ENCODE measurements at regions not wholly inside any gene's neighbourhood (a gene's known extent, or its start where the extent isn't known, plus 50 kb on each side); places are given as distances from the start of the nearest gene placed in this dataset.
A peak's percentile ranks its signal among the peaks of the same experiment; 100 is the strongest.

GRCh38 chr22:42217752-42218280 is 52.6 kb downstream of the TCF20 start:
- H3K27me3 Mint-ChIP-seq = no peaks in the 10 kb centered on the region
- H3K27ac Mint-ChIP-seq = peak overlapping the region; percentile 97
- no peak for DNase-seq
- H3K4me3 Mint-ChIP-seq = peak overlapping the region; percentile 84
- peaks cover 54% of the 10 kb centered on the region for H3K4me1 Mint-ChIP-seq
- H3K36me3 Mint-ChIP-seq (ENCODE audit: low read depth) = no peaks in the 10 kb centered on the region
- H3K9me3 ChIP-seq (ENCODE audit: control insufficient read depth, low read length, poor library complexity, severe bottlenecking) = no peaks in the 10 kb centered on the region
- peak; percentile 19 for ATAC-seq

- Mint-ChIP-seq H3K36me3 (ENCODE audit: low read depth) (no peaks in the 10 kb centered on the region), H3K27me3 (no peaks in the 10 kb centered on the region), H3K27ac (peak overlapping the region; percentile 97), H3K4me1 (peaks cover 48% of the 10 kb centered on the region), H3K4me3 (peak overlapping the region; percentile 84)
- DNase-seq = no peak
- ATAC-seq = peak; percentile 70
- no peaks in the 10 kb centered on the region for H3K9me3 ChIP-seq (ENCODE audit: control insufficient read depth, low read length, poor library complexity, severe bottlenecking)
These were observed 53.3 kb downstream of the TCF20 start for GRCh38 chr22:42217019-42217751.

- no peak for ATAC-seq
- Mint-ChIP-seq H3K4me1 (peaks cover 40% of the 10 kb centered on the region), H3K27me3 (no peaks in the 10 kb centered on the region), H3K27ac (peak overlapping the region; percentile 45), H3K4me3 (no peak overlapping the region), H3K36me3 (ENCODE audit: low read depth) (peaks cover 4% of the 10 kb centered on the region)
- H3K9me3 ChIP-seq (ENCODE audit: control insufficient read depth, low read length, poor library complexity, severe bottlenecking) = no peaks in the 10 kb centered on the region
- DNase-seq = no peak
These were observed 55.6 kb downstream of the TCF20 start for GRCh38 chr22:42214633-42215415.

- Mint-ChIP-seq H3K27ac (peak overlapping the region; percentile 89), H3K4me1 (peaks cover 48% of the 10 kb centered on the region), H3K36me3 (ENCODE audit: low read depth) (peaks cover 13% of the 10 kb centered on the region), H3K27me3 (no peaks in the 10 kb centered on the region), H3K4me3 (peak overlapping the region; percentile 76)
- peak; percentile 80 for ATAC-seq
- H3K9me3 ChIP-seq (ENCODE audit: control insufficient read depth, low read length, poor library complexity, severe bottlenecking) = no peaks in the 10 kb centered on the region
- DNase-seq = no peak
These were observed 62.1 kb downstream of the TCF20 start for GRCh38 chr22:42208362-42208761.

DNA sequence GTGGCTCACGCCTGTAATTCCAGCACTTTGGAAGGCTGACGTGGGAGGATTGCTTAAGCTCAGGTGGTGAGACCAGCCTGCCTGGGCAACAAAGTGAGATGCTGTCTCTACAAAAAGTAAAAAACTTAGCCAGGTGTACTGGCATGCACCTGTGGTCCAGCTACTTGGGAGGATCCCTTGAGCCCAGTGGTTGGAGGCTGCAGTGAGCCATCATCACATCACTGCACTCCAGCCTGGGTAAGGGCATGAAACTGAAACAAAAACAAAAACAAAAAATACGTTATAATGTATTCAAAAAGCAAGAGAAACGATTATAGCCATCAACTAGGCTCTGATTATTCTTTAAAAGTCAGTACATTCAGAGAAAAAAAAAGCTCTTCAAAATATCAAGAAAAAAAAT is 62.5 kb downstream of the TCF20 start:
- no peaks in the 10 kb centered on the region for H3K9me3 ChIP-seq (ENCODE audit: control insufficient read depth, low read length, poor library complexity, severe bottlenecking)
- Mint-ChIP-seq H3K36me3 (ENCODE audit: low read depth) (peaks cover 13% of the 10 kb centered on the region), H3K27ac (peak overlapping the region; percentile 89), H3K4me1 (peaks cover 52% of the 10 kb centered on the region), H3K27me3 (no peaks in the 10 kb centered on the region), H3K4me3 (peak overlapping the region; percentile 76)
- peak; percentile 62 for ATAC-seq
- no peak for DNase-seq

GRCh38 chr22:42203609-42204008 is 66.8 kb downstream of the TCF20 start:
- H3K4me1 Mint-ChIP-seq = peaks cover 53% of the 10 kb centered on the region
- peak overlapping the region; percentile 97 for H3K27ac Mint-ChIP-seq
- peak overlapping the region; percentile 61 for H3K4me3 Mint-ChIP-seq
- no peaks in the 10 kb centered on the region for H3K9me3 ChIP-seq (ENCODE audit: control insufficient read depth, low read length, poor library complexity, severe bottlenecking)
- H3K36me3 Mint-ChIP-seq (ENCODE audit: low read depth) = peaks cover 5% of the 10 kb centered on the region
- DNase-seq (no peak), ATAC-seq (no peak)
- no peaks in the 10 kb centered on the region for H3K27me3 Mint-ChIP-seq

DNA sequence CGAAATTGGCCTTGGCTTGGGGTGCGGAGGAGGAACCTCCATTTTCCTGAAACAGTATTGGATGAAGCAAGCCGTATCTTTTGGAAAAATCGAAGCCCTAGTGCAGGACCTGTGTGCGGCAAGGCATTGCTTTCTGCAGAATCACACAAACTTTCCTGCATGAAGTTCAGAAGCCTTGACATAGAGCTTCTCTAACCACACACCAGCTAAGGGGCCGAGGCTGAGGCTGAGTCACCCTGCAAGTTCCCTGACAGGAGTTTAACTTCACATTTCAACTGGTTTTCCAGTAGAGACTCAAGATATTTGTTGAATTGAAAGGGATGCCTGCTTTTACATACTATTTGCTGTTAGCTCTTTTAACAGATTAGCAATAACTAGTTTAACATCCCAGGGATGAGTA is 67.8 kb downstream of the TCF20 start:
- no peaks in the 10 kb centered on the region for H3K9me3 ChIP-seq (ENCODE audit: control insufficient read depth, low read length, poor library complexity, severe bottlenecking)
- Mint-ChIP-seq H3K4me1 (peaks cover 44% of the 10 kb centered on the region), H3K36me3 (ENCODE audit: low read depth) (peaks cover 2% of the 10 kb centered on the region), H3K27ac (peak overlapping the region; percentile 97), H3K4me3 (peak overlapping the region; percentile 84), H3K27me3 (no peaks in the 10 kb centered on the region)
- DNase-seq (peak; percentile 25 to 41 (median 36)), ATAC-seq (peak; percentile 81)

GRCh38 chr22:42202048-42202447 is 68.4 kb downstream of the TCF20 start:
- H3K27ac Mint-ChIP-seq = peak overlapping the region; percentile 97
- no peaks in the 10 kb centered on the region for H3K9me3 ChIP-seq (ENCODE audit: control insufficient read depth, low read length, poor library complexity, severe bottlenecking)
- H3K36me3 Mint-ChIP-seq (ENCODE audit: low read depth) = peaks cover 2% of the 10 kb centered on the region
- H3K27me3 Mint-ChIP-seq = no peaks in the 10 kb centered on the region
- DNase-seq (peak in 2 of 3 donors; percentile 12 to 20), ATAC-seq (peak; percentile 94)
- H3K4me1 Mint-ChIP-seq = peaks cover 44% of the 10 kb centered on the region
- H3K4me3 Mint-ChIP-seq = peak overlapping the region; percentile 84

- H3K27ac Mint-ChIP-seq = no peak overlapping the region
- H3K9me3 ChIP-seq (ENCODE audit: control insufficient read depth, low read length, poor library complexity, severe bottlenecking) = no peaks in the 10 kb centered on the region
- DNase-seq (no peak), ATAC-seq (no peak)
- no peaks in the 10 kb centered on the region for H3K27me3 Mint-ChIP-seq
- peaks cover 46% of the 10 kb centered on the region for H3K4me1 Mint-ChIP-seq
- H3K36me3 Mint-ChIP-seq (ENCODE audit: low read depth) = peaks cover 2% of the 10 kb centered on the region
- no peak overlapping the region for H3K4me3 Mint-ChIP-seq
These were observed 68.4 kb upstream of the CYP2D6 start for GRCh38 chr22:42199025-42199424.

GRCh38 chr22:42198226-42198625 is 67.6 kb upstream of the CYP2D6 start:
- H3K4me3 Mint-ChIP-seq = no peak overlapping the region
- no peak overlapping the region for H3K27ac Mint-ChIP-seq
- no peak for ATAC-seq

DNA sequence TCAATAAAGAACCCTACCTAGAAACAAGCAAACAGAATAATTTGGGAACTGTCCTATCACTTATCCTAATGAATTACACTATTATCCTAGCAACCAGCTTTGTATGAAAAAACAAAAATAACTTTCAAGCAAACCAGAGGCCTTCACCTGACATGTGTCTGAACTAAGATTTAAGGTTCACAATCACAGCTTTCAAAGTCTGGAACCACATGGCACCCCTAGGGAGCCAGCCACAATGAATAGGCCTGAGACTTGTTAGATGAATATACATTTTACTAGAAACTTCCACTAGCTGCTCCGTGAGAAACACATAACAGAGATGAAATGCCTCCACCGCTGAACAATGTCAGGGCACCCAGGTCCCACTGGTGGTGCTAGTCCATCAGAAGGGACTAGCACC is 65.8 kb upstream of the CYP2D6 start:
- H3K4me1 Mint-ChIP-seq = peaks cover 39% of the 10 kb centered on the region
- H3K9me3 ChIP-seq (ENCODE audit: control insufficient read depth, low read length, poor library complexity, severe bottlenecking) = no peaks in the 10 kb centered on the region
- H3K27me3 Mint-ChIP-seq = no peaks in the 10 kb centered on the region
- peak overlapping the region; percentile 41 for H3K27ac Mint-ChIP-seq
- no peak for ATAC-seq
- no peak for DNase-seq
- no peak overlapping the region for H3K4me3 Mint-ChIP-seq
- peaks cover 2% of the 10 kb centered on the region for H3K36me3 Mint-ChIP-seq (ENCODE audit: low read depth)

More at GRCh38 chr22:42198226-42198625, 67.6 kb upstream of the CYP2D6 start:
- peaks cover 46% of the 10 kb centered on the region for H3K4me1 Mint-ChIP-seq
- no peaks in the 10 kb centered on the region for H3K27me3 Mint-ChIP-seq
- no peak for DNase-seq
- H3K36me3 Mint-ChIP-seq (ENCODE audit: low read depth) = peaks cover 2% of the 10 kb centered on the region
- no peaks in the 10 kb centered on the region for H3K9me3 ChIP-seq (ENCODE audit: control insufficient read depth, low read length, poor library complexity, severe bottlenecking)

DNA sequence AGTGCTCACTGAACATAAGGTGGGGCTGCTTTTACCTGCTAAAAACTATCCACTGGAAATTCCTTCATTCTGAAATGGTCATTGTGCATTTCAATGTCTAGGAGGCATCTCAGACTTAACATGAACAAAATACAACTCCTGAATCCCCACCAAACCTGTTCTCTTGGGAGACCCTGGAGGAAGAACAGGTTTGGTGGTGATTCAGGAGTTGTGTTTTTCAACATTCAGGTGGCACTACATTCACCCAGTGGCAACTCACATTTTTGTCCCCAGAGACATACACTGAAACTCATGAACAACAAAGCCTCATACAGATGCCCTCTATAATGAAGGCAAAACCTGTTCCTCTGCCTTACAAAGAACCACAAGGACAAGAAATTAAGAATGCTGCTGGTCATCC is 64.3 kb upstream of the CYP2D6 start:
- H3K4me3 Mint-ChIP-seq = no peak overlapping the region
- peaks cover 2% of the 10 kb centered on the region for H3K36me3 Mint-ChIP-seq (ENCODE audit: low read depth)
- H3K4me1 Mint-ChIP-seq = peaks cover 36% of the 10 kb centered on the region
- no peak for DNase-seq
- H3K27ac Mint-ChIP-seq = peak overlapping the region; percentile 74
- H3K27me3 Mint-ChIP-seq = no peaks in the 10 kb centered on the region
- H3K9me3 ChIP-seq (ENCODE audit: control insufficient read depth, low read length, poor library complexity, severe bottlenecking) = no peaks in the 10 kb centered on the region
- ATAC-seq = no peak

GRCh38 chr22:42194104-42194851 is 63.7 kb upstream of the CYP2D6 start:
- Mint-ChIP-seq H3K36me3 (ENCODE audit: low read depth) (peaks cover 2% of the 10 kb centered on the region), H3K4me1 (peaks cover 40% of the 10 kb centered on the region), H3K27me3 (no peaks in the 10 kb centered on the region), H3K27ac (peak overlapping the region; percentile 74), H3K4me3 (no peak overlapping the region)
- DNase-seq (no peak), ATAC-seq (no peak)
- H3K9me3 ChIP-seq (ENCODE audit: control insufficient read depth, low read length, poor library complexity, severe bottlenecking) = no peaks in the 10 kb centered on the region
